Lower leg skin (tissue), 4 donors: ENCODE measurements at regions not wholly inside any gene's neighbourhood (a gene's known extent, or its start where the extent isn't known, plus 50 kb on each side); places are given as distances from the start of the nearest gene placed in this dataset.

Experiments used
- DNase-seq, 2 donors: peaks; one replicate each; pipeline ENCODE4 v3.0.0-alpha.2; 2019; ENCODE audit warnings: low spot score in 2 of 2
- H3K4me3 ChIP-seq: fragments of 200-600 bp; sonication (generic); 2 replicates; pipeline ENCODE4 v1.5.1; 2017; ENCODE audit warnings: mild to moderate bottlenecking, low read depth; ENCODE audit not compliant: poor library complexity, severe bottlenecking
- CTCF ChIP-seq, 3 donors: fragments of 450-650 bp; IDR thresholded peaks; one replicate each; pipeline ENCODE4 v1.5.1; 2016; ENCODE audit warnings: antibody characterized with exemption in 3 of 3, mild to moderate bottlenecking in 3 of 3, moderate library complexity in 2 of 3
- POLR2A ChIP-seq, 2 donors: fragments of 450-650 bp; IDR thresholded peaks; one replicate each; pipeline ENCODE4 v1.6.1; 2016 to 2017; ENCODE audit warnings: antibody characterized with exemption in 2 of 2, mild to moderate bottlenecking in 1 of 2, moderate library complexity in 1 of 2
- WGBS, 2 donors: methylation state at CpG; one replicate each; pipeline ENCODE4 v1.1.5; 2018; 5-methylcytosine and 5-hydroxymethylcytosine counted together
- intact Hi-C: fragments of 100-400 bp; cut with DNase I; formaldehyde crosslinking; loops from one replicate; pipeline ENCODE4 v1.15.0; 2023; ENCODE audit warnings: low total_unique reads

- no peak for TF ChIP-seq POLR2A (IDR thresholded peaks at IDR 0.05)
- no peak for TF ChIP-seq CTCF (IDR thresholded peaks at IDR 0.05)
- 83 to 89% methylated on average over 2 of the region's 2 CpGs for WGBS, 2 donors
- H3K4me3 ChIP-seq = no peak overlapping the region
- intact Hi-C loops = no loop called here
- DNase-seq = no peak
Measured at GRCh38 chr4:20119141-20119540, 132.6 kb upstream of the SLIT2 start.

- no peak overlapping the region for H3K4me3 ChIP-seq
- intact Hi-C loops = no loop called here
- DNase-seq = no peak
- no peak for TF ChIP-seq CTCF (IDR thresholded peaks at IDR 0.05)
- no peak for TF ChIP-seq POLR2A (IDR thresholded peaks at IDR 0.05)
- 41% methylated on average over 3 of the region's 3 CpGs for WGBS, 2 donors
Measured at GRCh38 chr4:20109391-20109790, 142.3 kb upstream of the SLIT2 start.

- no peak for DNase-seq
- WGBS, 2 donors = 68 to 72% methylated on average over 2 of the region's 2 CpGs
- H3K4me3 ChIP-seq = no peak overlapping the region
- intact Hi-C loops = no loop called here
- no peak for TF ChIP-seq POLR2A (IDR thresholded peaks at IDR 0.05)
- no peak for TF ChIP-seq CTCF (IDR thresholded peaks at IDR 0.05)
Measured at GRCh38 chr4:20106921-20107320, 144.8 kb upstream of the SLIT2 start.

- TF ChIP-seq CTCF (IDR thresholded peaks at IDR 0.05) = no peak
- TF ChIP-seq POLR2A (IDR thresholded peaks at IDR 0.05) = no peak
- H3K4me3 ChIP-seq = no peak overlapping the region
- DNase-seq = no peak
- intact Hi-C loops = no loop called here
- WGBS, 2 donors = 93 to 96% methylated on average over 4 of the region's 4 CpGs
Measured at GRCh38 chr4:20101831-20102230, 149.9 kb upstream of the SLIT2 start.

- intact Hi-C loops = no loop called here
- no peak for DNase-seq
- WGBS, 2 donors = 83 to 87% methylated on average over 2 of the region's 2 CpGs
- TF ChIP-seq POLR2A (IDR thresholded peaks at IDR 0.05) = no peak
- H3K4me3 ChIP-seq = no peak overlapping the region
Measured at GRCh38 chr4:20096911-20097310, 154.8 kb upstream of the SLIT2 start.

GRCh38 chr4:20095805-20096541 is 155.7 kb upstream of the SLIT2 start:
- WGBS, 2 donors = 65 to 81% methylated on average over 4 of the region's 4 CpGs

More at GRCh38 chr4:20095805-20096541, 155.7 kb upstream of the SLIT2 start:
- intact Hi-C loops = no loop called here
- no peak overlapping the region for H3K4me3 ChIP-seq
- TF ChIP-seq POLR2A (IDR thresholded peaks at IDR 0.05) (no peak), CTCF (IDR thresholded peaks at IDR 0.05) (no peak)
- no peak for DNase-seq
